GM21529 (cell line): ENCODE measurements at regions not wholly inside any gene's neighbourhood (a gene's known extent, or its start where the extent isn't known, plus 50 kb on each side); places are given as distances from the start of the nearest gene placed in this dataset.

ENCODE experiments used
- ATAC-seq: cut with Tn5 transposase; IDR thresholded peaks from one replicate; pipeline ENCODE4 v1.9.1; 2021; ENCODE audit not compliant: unreplicated experiment

DNA sequence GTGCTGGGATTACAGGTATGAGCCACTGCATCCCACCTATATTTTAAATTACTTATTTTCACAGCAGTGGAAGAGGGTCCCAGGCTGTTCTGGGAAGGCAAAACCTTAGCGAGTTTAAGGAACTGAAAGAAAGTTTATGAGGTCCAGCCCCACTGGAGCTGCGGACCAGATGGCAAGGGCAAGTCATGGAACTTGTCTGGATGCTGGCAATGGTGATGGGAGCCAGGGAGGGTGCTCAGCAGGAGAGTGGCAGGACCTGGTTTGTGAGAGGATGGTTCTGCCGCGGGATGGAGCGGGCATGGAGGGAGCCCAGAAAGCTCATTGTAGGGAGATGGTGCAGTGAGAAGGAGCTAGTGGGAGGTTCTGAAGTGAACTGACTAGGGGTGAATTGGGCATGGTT is 50.6 kb upstream of the SLC45A1 start:
- no peak for ATAC-seq

- no peak for ATAC-seq
Observed at GRCh38 chr1:8266436-8267165, 51.3 kb upstream of the SLC45A1 start.

DNA sequence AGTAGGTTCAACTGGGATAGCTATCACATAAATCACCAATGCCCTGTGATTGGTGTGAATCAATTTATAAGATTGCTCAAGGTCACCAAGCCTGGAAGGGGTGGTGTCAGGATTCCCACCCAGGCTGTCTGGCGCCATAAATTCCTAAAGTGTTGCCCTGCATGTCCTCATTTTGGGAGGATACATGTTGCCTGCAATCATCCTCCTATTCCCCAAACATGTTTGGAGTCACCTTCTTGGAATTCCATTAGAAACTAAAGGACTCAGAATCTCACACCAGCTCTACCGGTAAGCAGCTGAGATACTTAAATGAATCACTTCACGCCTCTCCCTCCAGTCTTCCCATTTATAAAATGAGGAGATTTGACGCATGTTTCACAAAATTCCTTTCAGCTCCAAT is 54.1 kb upstream of the SLC45A1 start:
- ATAC-seq, result no peak

GRCh38 chr1:8261398-8261762 is 56.5 kb upstream of the SLC45A1 start:
- ATAC-seq, result no peak

- no peak for ATAC-seq
Observed at GRCh38 chr1:8259498-8260290, 58.2 kb upstream of the SLC45A1 start.

DNA sequence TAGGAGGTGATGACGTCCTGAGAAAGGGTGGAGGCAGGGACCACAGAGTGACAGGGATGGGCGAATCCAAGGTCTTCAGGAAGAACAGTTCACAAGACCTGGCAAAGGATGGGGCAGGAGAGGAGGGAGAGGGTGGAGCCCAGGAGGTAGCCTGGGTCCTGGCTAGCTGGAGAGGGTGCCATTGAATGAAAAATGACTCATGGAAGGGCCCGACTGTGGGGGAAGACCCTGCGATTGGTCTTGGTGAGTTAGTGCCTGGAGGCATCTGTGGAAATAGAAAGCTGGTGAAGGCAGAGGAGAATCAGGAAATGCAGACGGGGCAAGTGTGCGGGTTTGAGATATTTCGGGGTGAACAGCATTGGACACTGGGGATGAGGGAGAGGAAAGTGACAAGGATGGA is 60.3 kb upstream of the SLC45A1 start:
- ATAC-seq, result no peak

DNA sequence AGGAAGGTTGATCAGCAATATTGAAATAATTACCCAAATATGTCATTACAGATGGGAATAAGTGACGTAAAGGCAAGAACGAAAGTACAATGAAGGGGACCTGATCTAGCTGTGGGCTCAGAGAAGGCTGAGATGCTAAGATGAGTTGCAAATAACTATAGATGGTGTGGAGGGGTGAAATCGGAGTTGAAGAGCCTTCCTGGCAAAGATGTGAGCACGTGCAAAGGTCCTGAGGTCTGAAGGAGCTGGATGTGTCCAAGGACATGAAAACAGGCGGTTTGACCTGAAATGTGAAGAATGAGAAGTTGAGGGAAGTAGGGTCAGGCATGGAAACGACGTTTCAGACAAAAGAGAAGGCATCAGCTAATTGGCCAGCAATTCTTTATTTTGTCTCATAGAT is 61.6 kb upstream of the SLC45A1 start:
- ATAC-seq, result no peak

GRCh38 chr1:8255712-8256111 is 62.2 kb upstream of the SLC45A1 start:
- no peak for ATAC-seq

DNA sequence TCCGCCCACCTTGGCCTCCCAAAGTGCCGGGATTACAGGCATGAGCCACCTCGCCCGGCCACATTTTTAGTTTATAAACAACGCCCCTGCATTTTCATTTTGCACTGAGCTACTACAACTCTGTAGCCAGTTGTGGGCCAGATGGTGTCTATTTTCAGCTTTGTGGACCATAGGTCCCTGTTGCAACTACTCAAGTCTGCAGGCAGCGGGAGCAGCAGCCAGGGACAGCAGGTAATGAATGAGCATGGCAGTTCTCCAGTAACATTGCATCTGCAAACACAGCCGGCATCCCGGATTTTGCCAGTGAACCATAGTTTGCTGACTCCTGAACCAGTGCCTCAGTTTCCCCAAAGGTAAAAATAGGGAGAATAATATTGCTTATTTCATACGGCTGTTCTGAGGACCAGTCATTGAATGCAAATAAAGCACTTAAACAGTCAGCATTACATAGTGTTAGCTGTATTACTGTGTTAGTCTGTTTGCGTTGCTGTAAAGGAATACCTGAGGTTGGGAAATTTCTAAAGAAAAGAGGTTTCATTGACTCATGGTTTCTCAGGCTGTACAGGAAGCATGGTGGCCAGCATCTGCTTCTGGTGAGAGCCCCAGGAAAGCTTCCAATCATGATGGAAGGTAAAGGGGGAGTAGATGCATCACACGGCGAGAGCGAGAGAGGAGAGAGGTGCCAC is 65.5 kb upstream of the SLC45A1 start:
- no peak for ATAC-seq

DNA sequence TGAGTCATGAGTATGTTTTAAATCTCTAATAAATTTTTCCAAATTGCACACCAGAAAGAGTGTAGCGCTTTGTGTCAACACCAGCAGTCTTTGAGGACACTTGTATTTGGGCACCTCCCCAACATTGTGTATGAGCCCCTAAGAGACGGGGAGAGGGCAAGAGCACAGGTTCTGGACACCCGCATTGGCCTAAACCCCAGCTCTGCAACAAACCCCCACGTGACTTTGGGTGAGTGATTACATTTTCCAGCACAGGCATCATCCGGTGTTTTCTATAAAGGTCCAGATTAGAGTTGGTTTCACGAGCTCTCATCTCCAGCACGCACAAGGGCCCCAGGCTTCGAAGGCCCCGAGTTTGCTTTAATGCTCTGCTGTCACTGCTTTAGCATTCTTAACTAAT is 66.3 kb upstream of the SLC45A1 start:
- ATAC-seq, result no peak

GRCh38 chr1:8249838-8250237 is 68.1 kb upstream of the SLC45A1 start:
- no peak for ATAC-seq

DNA sequence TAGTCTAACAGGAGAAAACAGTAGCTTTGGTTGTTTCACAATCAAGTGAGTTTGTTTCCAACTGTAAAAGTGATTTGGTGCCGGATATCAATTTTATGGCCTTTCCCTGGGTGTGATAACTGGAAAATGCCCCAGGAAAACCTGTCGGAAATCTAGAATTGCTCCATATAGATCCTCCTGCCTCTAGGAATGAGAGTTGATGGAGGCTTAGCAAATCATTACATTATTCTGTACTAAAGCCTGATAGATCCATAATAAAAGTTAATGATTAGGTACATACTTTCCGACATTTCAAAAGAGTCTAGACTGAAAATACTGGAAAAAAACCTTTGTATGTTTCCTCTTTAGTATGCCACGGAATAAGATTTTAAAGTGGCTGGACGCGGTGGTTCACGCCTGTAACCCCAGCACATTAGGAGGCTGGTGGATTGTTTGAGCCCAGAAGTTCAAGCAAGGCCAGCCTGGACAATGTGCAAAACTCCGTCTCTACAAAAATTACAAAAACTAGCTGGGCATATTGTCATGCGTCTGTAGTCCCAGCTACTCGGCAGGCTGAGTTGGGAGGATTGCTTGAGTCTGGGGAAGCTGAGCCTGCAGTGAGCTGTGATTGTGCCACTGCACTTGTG is 70.0 kb upstream of the SLC45A1 start:
- no peak for ATAC-seq

DNA sequence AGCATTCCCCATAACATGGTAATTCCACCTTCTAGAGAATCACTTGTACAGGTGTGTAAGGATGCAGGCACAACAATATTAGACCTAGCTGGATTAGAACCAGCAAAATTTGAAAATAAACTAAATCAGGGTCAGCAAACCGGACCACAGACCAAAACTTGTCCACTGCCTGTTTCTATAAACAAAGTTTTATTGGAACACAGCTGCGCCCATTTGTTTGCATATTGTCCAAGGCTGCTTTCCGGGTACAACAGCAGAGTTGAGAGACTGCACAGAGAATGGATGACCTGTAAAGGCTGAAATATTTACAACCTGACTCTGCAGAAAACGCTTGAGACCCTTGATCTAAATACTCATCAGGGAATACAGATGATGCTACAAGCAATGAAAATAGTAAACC is 73.6 kb upstream of the SLC45A1 start:
- ATAC-seq, result no peak

GRCh38 chr1:8242498-8242897 is 75.4 kb upstream of the SLC45A1 start:
- ATAC-seq, result no peak

DNA sequence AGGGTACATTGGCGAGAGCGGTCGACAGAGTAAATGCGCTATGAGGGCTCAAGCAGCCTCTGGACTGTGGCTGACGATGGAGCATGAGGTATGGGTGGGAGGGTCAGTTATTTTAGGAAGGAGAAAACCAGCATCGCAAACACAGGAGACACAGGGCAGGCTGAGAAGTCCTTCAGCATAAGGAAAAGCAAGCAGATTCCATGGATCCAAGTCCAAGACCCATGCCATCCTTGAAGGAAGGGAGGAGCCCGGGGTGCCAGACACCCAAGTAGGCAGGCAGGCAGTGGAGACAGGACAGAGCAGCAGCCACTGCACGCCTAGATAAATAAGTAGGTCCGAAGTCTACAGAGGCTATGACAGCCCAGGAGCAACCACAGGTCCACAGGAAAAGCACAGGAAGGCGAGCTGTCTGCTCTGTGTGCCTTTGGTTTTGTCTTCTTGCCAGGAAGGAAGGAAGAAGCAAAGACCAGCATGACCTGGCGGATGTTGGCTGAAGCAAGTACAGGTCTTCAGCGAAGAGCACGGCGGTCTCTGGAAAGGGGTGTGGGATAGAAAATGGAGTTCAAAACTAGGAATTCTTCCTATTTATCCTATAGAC is 76.4 kb upstream of the SLC45A1 start:
- ATAC-seq, result no peak

DNA sequence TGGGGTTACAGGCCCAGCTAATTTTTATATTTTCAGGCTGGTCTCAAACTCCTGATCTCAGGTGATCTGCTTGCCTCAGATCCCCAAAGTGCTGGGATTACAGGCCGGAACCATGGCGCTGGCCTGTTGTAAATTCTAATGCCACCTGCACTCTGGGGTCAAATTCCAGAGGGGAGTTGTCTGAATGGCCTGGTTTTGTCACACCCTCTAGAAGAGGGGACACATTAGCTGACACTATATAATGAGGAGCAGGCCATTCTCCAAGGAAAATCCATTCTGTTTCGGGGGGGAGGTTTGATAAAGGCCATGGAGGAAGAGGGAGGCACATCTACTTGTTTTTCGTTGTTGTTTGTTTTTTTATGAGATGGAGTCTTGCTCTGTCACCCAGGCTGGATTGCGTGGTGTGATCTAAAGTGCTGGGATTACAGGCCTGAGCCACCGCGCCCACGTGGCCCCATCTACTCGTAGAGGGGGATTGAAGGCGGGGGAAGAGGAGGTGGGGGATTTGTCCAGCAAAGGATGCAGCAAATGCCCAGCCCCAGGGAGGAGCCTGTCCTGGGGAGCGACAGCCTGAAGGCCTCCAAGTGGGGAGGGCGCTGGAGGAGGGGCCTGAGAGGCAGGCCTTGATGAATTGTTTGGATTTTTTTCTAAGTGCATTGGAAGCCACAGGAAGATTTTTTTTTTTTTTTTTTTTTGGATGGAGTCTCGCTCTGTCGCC is 78.4 kb upstream of the SLC45A1 start:
- no peak for ATAC-seq

DNA sequence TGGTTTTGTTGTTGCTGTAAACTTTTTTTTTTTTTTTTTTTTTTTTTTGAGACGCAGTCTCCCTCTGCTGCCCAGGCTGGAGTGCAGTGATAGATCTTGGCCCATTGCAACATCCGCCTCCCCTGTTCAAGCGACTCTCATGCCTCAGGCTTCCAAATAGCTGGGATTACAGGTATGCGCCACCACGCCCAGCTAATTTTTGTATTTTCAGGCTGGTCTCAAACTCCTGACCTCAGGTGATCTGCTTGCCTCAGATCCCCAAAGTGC is 78.9 kb upstream of the SLC45A1 start:
- ATAC-seq, result no peak

DNA sequence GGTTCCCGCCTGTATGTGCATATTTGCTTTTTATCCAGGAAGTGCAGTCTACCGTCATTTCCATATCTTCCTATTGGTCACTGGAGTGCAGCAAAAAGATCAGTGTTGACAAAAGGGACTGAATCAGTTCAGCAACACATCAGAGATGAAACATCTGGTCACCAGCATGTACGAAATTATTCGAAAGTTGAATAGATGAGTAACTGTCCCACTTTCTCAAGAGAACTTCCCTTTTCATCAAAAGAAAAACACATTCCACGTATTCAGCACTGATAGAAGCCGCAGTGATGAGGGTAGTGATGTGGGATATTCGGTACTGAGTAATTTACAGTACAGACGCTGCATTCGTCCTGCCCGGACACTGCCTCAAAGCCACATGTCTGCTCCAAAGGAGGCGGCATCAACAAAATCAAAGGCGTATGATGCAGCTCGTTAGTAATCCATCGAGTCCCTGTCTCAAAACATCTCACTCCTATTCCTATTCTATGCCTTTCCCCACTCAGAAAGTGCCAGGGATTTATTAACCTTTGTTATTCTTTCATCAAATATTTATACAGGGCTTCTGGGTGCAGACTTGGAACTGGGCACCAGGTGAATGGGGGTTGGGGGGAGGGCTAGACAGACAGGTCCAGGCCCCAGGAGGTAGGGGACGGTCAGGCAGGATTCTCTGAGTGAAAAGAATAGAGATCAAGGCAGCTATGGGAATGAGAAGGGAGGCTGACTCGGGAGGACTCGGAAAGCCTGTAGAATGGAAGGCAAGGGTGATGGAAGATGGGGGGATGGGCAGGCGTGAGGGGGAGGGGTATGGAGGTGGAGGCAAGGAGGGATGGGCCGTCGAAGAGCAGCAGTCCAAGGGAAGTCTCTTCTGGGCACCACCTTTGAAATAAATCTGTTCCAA is 79.5 kb upstream of the SLC45A1 start:
- no peak for ATAC-seq

DNA sequence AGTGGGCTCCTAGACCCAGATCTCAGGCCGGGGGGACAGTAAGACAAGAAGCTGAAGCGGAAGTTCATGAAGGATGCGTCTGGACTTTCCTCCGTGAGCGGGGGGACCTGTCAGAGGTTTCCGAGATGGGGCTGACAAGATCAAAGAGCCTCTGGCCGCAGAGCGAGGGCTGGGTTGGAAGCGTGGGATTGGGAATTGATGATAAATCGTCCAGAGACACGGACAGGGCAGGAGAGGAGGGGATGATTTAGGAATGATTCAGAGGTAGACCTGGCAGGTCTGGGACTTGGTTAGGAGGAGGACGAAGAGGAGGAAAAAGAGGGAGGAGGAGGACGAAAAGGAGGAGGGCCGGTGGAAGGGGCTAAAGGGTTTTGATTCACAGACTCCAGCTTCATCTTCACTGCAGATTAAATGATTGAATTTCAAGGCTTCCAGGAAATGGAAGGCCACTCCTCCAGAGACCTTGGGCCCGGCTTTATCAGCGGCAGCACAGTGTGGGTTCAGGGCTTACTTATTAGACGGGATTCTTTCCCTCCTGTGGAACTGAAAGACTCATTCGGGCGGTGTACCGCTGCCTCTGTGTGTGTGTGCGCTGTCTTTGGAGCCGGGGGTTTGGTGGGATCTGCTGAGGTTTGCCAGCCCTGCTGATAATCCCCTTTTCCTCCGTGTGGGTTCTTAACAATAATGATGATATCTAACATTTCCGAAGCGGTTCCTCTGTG is 85.7 kb upstream of the SLC45A1 start:
- ATAC-seq, result no peak
